HG03439 (cell line): ENCODE measurements at regions not wholly inside any gene's neighbourhood (a gene's known extent, or its start where the extent isn't known, plus 50 kb on each side); places are given as distances from the start of the nearest gene placed in this dataset.
"Not testable (repeated sequence)": the region's sequence is repeated elsewhere in the genome, so short reads cannot be mapped to it uniquely, and the experiment has no call there.

Source experiments
- ATAC-seq: cut with Tn5 transposase; IDR thresholded peaks from one replicate; pipeline ENCODE4 v1.9.1; 2021; ENCODE audit warnings: mild to moderate bottlenecking, moderate library complexity; ENCODE audit not compliant: unreplicated experiment

GRCh38 chr4:18698119-18698883, 676.7 kb upstream of the LCORL start:
- ATAC-seq: no peak

GRCh38 chr4:18695733-18696527, 674.4 kb upstream of the LCORL start:
- no peak for ATAC-seq

- ATAC-seq: no peak
Observed at GRCh38 chr4:18691431-18692200, 670.1 kb upstream of the LCORL start.

GRCh38 chr4:18690291-18690955, 668.9 kb upstream of the LCORL start:
- no peak for ATAC-seq

- ATAC-seq: no peak
Observed at GRCh38 chr4:18689308-18690115, 668.0 kb upstream of the LCORL start.

GRCh38 chr4:18688351-18688750, 666.8 kb upstream of the LCORL start:
- not testable (repeated sequence) for ATAC-seq

DNA sequence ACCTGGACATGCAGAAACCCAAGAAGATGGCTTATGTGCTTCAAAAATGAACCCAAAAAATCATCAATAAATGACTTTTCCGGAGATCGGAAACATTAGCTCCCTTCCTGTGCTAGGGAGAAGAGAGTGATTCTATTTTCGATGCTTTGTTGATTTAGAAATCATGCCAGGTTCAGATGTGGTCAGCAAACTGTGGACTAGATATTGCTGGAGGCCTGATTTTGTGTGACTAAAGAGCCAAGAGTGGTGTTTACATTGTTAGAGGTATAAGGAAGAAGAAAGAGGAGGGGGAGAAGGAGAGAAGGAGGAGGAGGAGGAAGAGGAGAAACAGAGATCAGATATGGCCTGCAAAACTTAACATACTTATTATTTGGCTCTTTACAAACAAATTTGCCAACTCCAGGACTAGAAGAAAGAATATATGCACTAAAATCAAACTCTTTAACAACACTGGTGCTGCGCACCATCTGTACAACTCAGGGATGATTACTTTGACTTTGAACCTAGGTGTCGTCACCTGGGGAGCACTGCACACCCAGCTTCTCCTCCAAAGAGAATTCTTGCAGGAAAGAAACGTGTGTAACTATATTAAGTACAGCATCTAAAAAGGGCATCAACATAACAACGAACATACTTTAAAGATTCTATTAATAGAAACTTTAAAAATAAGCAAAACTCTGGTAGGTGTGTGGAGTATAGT, 664.9 kb upstream of the LCORL start:
- no peak for ATAC-seq

DNA sequence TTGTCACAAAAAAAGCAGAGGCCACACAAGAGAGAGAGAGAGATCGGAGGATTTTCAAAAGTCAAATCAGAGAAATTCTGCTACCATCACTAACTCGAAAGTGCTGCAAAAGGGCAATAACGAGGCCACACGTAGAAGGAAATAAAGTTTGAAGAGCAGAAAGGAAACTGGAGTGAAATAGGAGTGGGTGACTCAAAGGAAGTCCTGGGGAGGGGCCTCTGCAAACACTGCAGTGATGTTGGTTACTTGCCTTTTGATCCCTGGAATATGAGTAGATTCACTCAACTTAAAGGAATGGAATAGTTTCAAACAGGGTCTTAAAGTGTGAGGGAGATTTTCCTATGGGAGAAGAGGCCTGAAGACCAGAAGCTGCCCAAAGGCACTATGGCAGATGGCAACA, 663.4 kb upstream of the LCORL start:
- ATAC-seq: no peak

DNA sequence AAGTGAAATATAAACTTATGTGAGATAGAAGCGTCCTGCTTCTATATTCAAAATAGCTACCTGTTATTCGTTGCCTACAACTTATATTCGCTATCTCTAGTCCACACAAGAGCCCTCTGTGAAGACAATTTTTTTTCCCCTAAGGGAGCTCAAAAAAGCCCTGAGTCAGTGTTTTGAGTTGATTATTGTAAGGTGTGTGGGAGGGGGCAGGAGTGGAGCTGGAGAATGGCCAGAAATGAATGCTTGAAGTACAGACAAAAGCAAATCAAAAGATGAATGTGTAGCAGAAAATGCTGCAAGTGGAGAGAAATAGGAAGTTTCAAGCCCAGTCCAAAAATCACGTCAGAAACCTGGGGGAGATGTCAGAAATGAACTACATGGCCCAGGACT, 655.0 kb upstream of the LCORL start:
- no peak for ATAC-seq

DNA sequence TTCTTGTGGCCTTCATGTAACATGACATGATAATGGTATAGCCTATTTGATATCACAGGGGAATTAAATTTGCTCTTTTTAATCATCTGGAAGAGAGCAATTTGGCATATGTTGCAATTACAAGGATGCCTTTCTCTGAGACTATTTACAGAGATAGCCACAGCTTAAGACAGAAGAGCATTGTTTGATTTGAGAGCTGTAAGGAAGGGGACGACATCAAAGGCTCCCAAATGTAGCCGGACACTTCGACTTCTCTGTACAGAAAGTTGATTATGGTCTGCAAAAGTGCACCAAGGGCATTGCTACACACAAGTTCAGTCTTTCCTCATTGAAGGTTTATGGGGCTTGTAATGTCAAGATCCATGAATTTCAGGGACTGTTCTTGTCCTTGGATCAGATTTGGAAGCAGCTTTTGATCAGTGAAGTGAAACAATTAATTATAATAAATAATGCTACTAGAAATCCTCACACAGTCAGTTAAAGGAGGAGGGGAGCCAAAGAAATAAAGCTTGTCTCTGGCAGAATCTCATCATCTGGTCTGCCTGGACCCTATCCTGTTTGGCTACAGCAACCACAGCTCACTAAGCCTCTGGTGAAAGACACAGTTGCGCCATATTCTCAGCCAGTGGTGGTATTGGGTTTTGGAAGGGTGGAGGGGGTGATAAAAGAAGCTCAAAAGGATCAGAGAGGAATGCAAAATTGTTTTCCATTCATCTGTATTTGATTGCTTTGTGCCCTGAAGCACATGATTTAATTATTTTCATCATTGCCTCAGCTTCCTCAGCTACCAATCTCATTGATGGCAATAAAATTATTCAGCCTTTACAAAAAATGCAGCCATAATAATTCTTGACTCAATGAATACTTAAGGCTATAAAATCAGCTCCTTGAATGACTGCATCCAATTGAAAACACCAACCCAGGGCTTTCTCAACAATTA, 654.3 kb upstream of the LCORL start:
- no peak for ATAC-seq

- ATAC-seq: no peak
Observed at GRCh38 chr4:18670034-18670433, 648.5 kb upstream of the LCORL start.

- ATAC-seq: no peak
Observed at GRCh38 chr4:18669390-18669789, 647.8 kb upstream of the LCORL start.

DNA sequence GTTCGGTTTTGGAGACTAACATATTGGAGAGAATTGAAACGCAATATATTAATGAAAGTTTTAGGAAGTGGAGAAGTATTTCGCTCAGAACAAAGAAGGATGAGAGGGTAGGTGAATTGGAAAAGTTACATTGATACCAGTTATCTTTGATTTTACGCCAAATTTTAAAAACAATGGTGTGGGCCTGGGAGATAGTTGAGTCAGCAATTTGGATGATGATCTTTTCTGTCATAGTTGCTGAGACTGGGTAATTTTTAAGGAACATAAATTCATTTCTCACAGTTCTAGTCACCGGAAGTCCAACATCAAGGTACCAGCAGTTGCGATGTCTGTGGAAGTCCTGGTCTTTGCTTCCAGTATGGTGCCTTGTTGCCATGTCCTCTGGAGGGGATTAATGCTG, 644.8 kb upstream of the LCORL start:
- no peak for ATAC-seq

- no peak for ATAC-seq
Observed at GRCh38 chr4:18664171-18664570, 642.6 kb upstream of the LCORL start.

DNA sequence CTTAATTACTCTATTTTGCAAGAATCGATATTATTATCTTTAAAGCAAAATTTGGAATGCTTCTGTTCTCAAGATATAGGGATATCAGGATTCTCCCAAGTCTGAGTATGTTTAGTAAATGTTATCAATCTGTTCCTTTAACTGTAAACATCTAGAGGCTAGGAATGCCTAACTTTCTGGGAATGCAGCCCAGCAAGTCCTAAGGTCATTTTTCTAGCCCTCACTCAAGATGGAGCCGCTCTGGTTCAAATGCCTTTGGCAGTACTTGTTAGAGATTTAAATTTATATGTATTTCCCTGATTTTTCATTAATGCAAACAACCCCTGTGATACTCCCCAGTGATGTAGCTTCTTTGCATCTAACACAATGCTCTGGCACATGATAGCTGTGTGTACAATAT, 623.8 kb upstream of the LCORL start:
- no peak for ATAC-seq

- no peak for ATAC-seq
Observed at GRCh38 chr4:18641334-18641733, 619.8 kb upstream of the LCORL start.

DNA sequence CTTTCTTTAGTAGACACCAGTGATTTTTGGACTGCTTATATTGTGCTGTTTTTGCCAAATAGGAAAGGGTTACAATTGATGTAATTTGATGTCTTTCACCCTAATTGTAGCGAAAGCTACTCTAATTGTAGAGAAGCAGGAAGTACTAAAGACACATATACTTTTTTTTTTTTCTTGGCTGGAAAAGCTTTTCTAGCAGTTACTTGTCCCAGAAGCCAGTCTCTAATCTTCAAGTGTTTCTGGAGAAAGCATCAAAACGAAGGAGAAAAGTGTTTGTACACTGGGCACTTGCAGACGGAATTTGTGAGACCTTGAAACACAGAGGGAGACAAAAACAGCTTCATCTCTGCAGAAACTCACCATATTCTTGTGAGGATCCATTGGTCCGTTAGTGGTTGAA, 616.5 kb upstream of the LCORL start:
- ATAC-seq: no peak

GRCh38 chr4:18636001-18636585, 614.5 kb upstream of the LCORL start:
- no peak for ATAC-seq
